IMR-90 (cell line): ENCODE measurements at regions not wholly inside any gene's neighbourhood (a gene's known extent, or its start where the extent isn't known, plus 50 kb on each side); places are given as distances from the start of the nearest gene placed in this dataset.

Source experiments
- ATAC-seq: fragments of 200-7000 bp; cut with Tn5 transposase; 2 replicates; pipeline ENCODE4 v1.9.1; 2020; ENCODE audit warnings: low read depth, mild to moderate bottlenecking, moderate library complexity
- BruUV-seq: library from RNA; stranded (reverse); fragments of 400-500 nt; replicated peaks from 2 replicates; lab custom pipeline; 2021; lab: Mats Ljungman, UMichigan
- CTCF ChIA-PET: fragments of 300-600 bp; formaldehyde crosslinking; extraction: SDS; loops from one replicate; lab custom pipeline; 2021; ENCODE audit warnings: antibody characterized with exemption; lab: Yijun Ruan, JAX
- POLR2A ChIA-PET: fragments of 300-600 bp; sonication (Branson Sonifier 250); formaldehyde crosslinking; loops from one replicate; lab custom pipeline; 2022; ENCODE audit warnings: antibody characterized with exemption; ENCODE audit not compliant: unreplicated experiment; lab: Charles Lee
- DNase-seq: peaks from one replicate; pipeline ENCODE4 v3.0.0; 2013
- H2AFZ ChIP-seq: replicated peaks from 2 replicates; pipeline ENCODE3; 2013; ENCODE audit warnings: low read length, mild to moderate bottlenecking; ENCODE audit not compliant: poor library complexity
- H2AK5ac ChIP-seq: 2 replicates; pipeline ENCODE4 v1.6.1; 2013; ENCODE audit warnings: low read depth, low read length, inconsistent platforms
- H2AK9ac ChIP-seq: replicated peaks from 2 replicates; pipeline ENCODE3; 2013; ENCODE audit warnings: mild to moderate bottlenecking, low read depth, low read length, moderate library complexity; ENCODE audit not compliant: poor library complexity
- H2BK120ac ChIP-seq: 2 replicates; pipeline ENCODE4 v1.6.1; 2013; ENCODE audit warnings: low read depth, low read length, inconsistent platforms
- H2BK15ac ChIP-seq: 3 replicates; pipeline ENCODE4 v1.6.1; 2013; ENCODE audit warnings: low read depth, low read length, inconsistent platforms
- H2BK20ac ChIP-seq: 2 replicates; pipeline ENCODE4 v1.6.1; 2013; ENCODE audit warnings: low read depth, mild to moderate bottlenecking, inconsistent platforms, low read length, moderate library complexity
- H2BK5ac ChIP-seq: 2 replicates; pipeline ENCODE4 v1.6.1; 2013; ENCODE audit warnings: mild to moderate bottlenecking, low read depth, low read length, inconsistent platforms; ENCODE audit not compliant: poor library complexity, severe bottlenecking
- H3K14ac ChIP-seq: replicated peaks from 2 replicates; pipeline ENCODE4 v1.6.1; 2013; ENCODE audit warnings: low read depth, low read length, inconsistent platforms
- H3K18ac ChIP-seq: 2 replicates; pipeline ENCODE4 v1.6.1; 2013; ENCODE audit warnings: low read depth, low read length, control low read depth
- H3K23ac ChIP-seq: 2 replicates; pipeline ENCODE4 v1.6.1; 2013; ENCODE audit warnings: low read depth, low read length, inconsistent platforms
- H3K27ac ChIP-seq: 2 replicates; pipeline ENCODE4 v1.5.1; 2013; ENCODE audit warnings: mild to moderate bottlenecking, control low read depth, low read length; ENCODE audit not compliant: insufficient read depth
- H3K27me3 ChIP-seq: 2 replicates; pipeline ENCODE4 v1.6.1; 2013; ENCODE audit warnings: low read length; ENCODE audit not compliant: control insufficient read depth, insufficient read depth
- H3K36me3 ChIP-seq: 2 replicates; pipeline ENCODE4 v1.6.1; 2013; ENCODE audit warnings: low read length, mixed read lengths; ENCODE audit not compliant: control insufficient read depth, insufficient read depth
- H3K4ac ChIP-seq: 2 replicates; pipeline ENCODE4 v1.6.1; 2013; ENCODE audit warnings: low read depth, low read length, inconsistent platforms
- H3K4me1 ChIP-seq: 2 replicates; pipeline ENCODE4 v1.6.1; 2013; ENCODE audit warnings: low read length, mixed read lengths; ENCODE audit not compliant: control insufficient read depth, insufficient read depth
- H3K4me2 ChIP-seq: 2 replicates; pipeline ENCODE4 v1.6.1; 2013; ENCODE audit warnings: low read depth, mild to moderate bottlenecking, control low read depth, low read length, moderate library complexity
- H3K4me3 ChIP-seq: 2 replicates; pipeline ENCODE4 v1.5.1; 2013; ENCODE audit warnings: low read depth, mild to moderate bottlenecking, control low read depth, low read length, moderate library complexity; ENCODE audit not compliant: insufficient read depth
- H3K56ac ChIP-seq: 2 replicates; pipeline ENCODE4 v1.6.1; 2013; ENCODE audit warnings: low read length, inconsistent platforms; ENCODE audit not compliant: insufficient read depth; ENCODE audit errors: extremely low read depth
- H3K79me1 ChIP-seq, 2 experiments: 2 replicates each; pipeline ENCODE4 v1.6.1; 2013; ENCODE audit warnings: low read length in 2 of 2, inconsistent platforms in 1 of 2, low read depth in 1 of 2
- H3K9ac ChIP-seq: 2 replicates; pipeline ENCODE4 v1.6.1; 2013; ENCODE audit warnings: low read depth, low read length, control low read depth
- H3K9me1 ChIP-seq: 2 replicates; pipeline ENCODE4 v1.6.1; 2013; ENCODE audit warnings: low read length, inconsistent platforms; ENCODE audit not compliant: insufficient read depth
- H3K9me3 ChIP-seq: 2 replicates; pipeline ENCODE4 v1.6.1; 2013; ENCODE audit warnings: low read length; ENCODE audit not compliant: control insufficient read depth, insufficient read depth
- H4K20me1 ChIP-seq: 2 replicates; pipeline ENCODE4 v1.6.1; 2013; ENCODE audit warnings: low read length, inconsistent platforms; ENCODE audit not compliant: insufficient read depth
- H4K5ac ChIP-seq: 2 replicates; pipeline ENCODE4 v1.6.1; 2013; ENCODE audit warnings: mild to moderate bottlenecking, low read depth, low read length, control low read depth
- H4K8ac ChIP-seq, 2 experiments: 2 replicates each; pipeline ENCODE4 v1.6.1; 2013; ENCODE audit warnings: low read depth in 2 of 2, low read length in 2 of 2, control low read depth in 1 of 2, inconsistent platforms in 1 of 2
- H4K91ac ChIP-seq: 2 replicates; pipeline ENCODE4 v1.6.1; 2013; ENCODE audit warnings: low read depth, low read length, inconsistent platforms; ENCODE audit not compliant: insufficient read depth
- CEBPB ChIP-seq: IDR thresholded peaks from 2 replicates; pipeline ENCODE4 v1.6.1; 2012; ENCODE audit warnings: low read depth, low read length, improper control_type of control experiment
- FOS ChIP-seq: fragments of 150-350 bp; IDR thresholded peaks from 2 replicates; pipeline ENCODE4 v1.6.1; 2016; ENCODE audit warnings: low read depth, low read length
- MAFK ChIP-seq: IDR thresholded peaks from 2 replicates; pipeline ENCODE4 v1.6.1; 2012; ENCODE audit warnings: low read depth, low read length, improper control_type of control experiment
- POLR2A ChIP-seq: IDR thresholded peaks from 2 replicates; pipeline ENCODE4 v1.6.1; 2012; ENCODE audit warnings: mild to moderate bottlenecking, low read depth, low read length
- RAD21 ChIP-seq: IDR thresholded peaks from 2 replicates; pipeline ENCODE4 v1.6.1; 2012; ENCODE audit warnings: low read length, improper control_type of control experiment
- RFX5 ChIP-seq: IDR thresholded peaks from 2 replicates; pipeline ENCODE4 v1.8.0; 2012; ENCODE audit warnings: low read depth, mild to moderate bottlenecking, low read length, moderate library complexity
- SMC3 ChIP-seq: fragments of 150-350 bp; IDR thresholded peaks from 2 replicates; pipeline ENCODE4 v1.6.1; 2016; ENCODE audit warnings: low read depth, mild to moderate bottlenecking, antibody characterized with exemption, low read length, moderate library complexity
- WGBS, 2 experiments: methylation state at CpG; one replicate each; pipeline versions ENCODE4 v1.1.5 to v1.1.7; 2013; ENCODE audit warnings: missing lambda C conversion rate in 2 of 2; ENCODE audit not compliant: insufficient read length in 1 of 2; ENCODE audit errors: extremely low coverage in 2 of 2; 5-methylcytosine and 5-hydroxymethylcytosine counted together
- dilution Hi-C: fragments of 300-500 bp; cut with HindIII; formaldehyde crosslinking; loops from one replicate; pipeline ENCODE4 v1.14.3; 2018; ENCODE audit warnings: low sequenced_read_pairs; ENCODE audit not compliant: unreplicated experiment
- in situ Hi-C: fragments of 300-500 bp; cut with MboI; formaldehyde crosslinking; loops from 3 replicates; pipeline ENCODE4 v1.14.3; 2019; ENCODE audit warnings: low sequenced_read_pairs, inconsistent platforms, mixed read lengths
- intact Hi-C: fragments of 100-400 bp; cut with micrococcal nuclease; formaldehyde crosslinking; loops from 2 replicates; pipeline ENCODE4 v1.10.0; 2022
- TF ChIP-seq, protein P1 (sequence below): conservative IDR thresholded peaks from 2 replicates; pipeline ENCODE4 v1.5.1; 2012; ENCODE audit warnings: mild to moderate bottlenecking, low read depth, low read length, improper control_type of control experiment
- TF ChIP-seq, protein P2 (sequence below): fragments of 150-350 bp; IDR thresholded peaks from 2 replicates; pipeline ENCODE4 v1.6.1; 2016; ENCODE audit warnings: low read depth, mild to moderate bottlenecking, low read length, moderate library complexity, borderline replicate concordance
- TF ChIP-seq, protein P3 (sequence below): fragments of 150-350 bp; IDR thresholded peaks from 2 replicates; pipeline ENCODE4 v1.6.1; 2017; ENCODE audit warnings: mild to moderate bottlenecking, antibody characterized with exemption, low read length, low read depth

DNA sequence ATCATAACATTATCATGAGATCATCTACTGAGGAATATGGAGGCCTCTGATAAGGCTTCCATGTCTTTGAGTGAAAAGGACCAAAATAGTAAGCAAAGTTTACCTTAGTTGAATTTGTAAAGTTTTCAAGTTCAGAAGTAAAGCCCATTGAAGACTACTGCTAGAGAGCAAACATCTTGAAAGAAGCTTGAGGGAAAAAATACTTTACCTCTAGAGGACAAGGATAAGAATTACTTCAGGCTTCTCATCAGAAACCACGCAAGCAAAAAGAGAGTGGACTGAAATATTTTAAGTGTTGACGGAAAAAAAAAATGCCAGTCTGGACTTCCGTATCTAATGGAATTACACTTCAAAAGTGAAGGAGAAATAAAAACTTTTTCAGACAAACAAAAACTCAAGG, 114.3 kb downstream of the MPP7 start:
- no CpG with 5 or more reads among the region's 3 CpGs for WGBS, 2 experiments
- no peak overlapping the region for H3K4me2 ChIP-seq
- H3K9me1 ChIP-seq = no peaks in the 10 kb centered on the region
- H4K8ac ChIP-seq = no peak overlapping the region
- TF ChIP-seq FOS (no peak), RAD21 (no peak), MAFK (no peak), SMC3 (no peak), CEBPB (no peak), POLR2A (no peak), RFX5 (no peak)
- TF ChIP-seq, protein P1, sequence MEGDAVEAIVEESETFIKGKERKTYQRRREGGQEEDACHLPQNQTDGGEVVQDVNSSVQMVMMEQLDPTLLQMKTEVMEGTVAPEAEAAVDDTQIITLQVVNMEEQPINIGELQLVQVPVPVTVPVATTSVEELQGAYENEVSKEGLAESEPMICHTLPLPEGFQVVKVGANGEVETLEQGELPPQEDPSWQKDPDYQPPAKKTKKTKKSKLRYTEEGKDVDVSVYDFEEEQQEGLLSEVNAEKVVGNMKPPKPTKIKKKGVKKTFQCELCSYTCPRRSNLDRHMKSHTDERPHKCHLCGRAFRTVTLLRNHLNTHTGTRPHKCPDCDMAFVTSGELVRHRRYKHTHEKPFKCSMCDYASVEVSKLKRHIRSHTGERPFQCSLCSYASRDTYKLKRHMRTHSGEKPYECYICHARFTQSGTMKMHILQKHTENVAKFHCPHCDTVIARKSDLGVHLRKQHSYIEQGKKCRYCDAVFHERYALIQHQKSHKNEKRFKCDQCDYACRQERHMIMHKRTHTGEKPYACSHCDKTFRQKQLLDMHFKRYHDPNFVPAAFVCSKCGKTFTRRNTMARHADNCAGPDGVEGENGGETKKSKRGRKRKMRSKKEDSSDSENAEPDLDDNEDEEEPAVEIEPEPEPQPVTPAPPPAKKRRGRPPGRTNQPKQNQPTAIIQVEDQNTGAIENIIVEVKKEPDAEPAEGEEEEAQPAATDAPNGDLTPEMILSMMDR = no peak
- TF ChIP-seq, protein P2, sequence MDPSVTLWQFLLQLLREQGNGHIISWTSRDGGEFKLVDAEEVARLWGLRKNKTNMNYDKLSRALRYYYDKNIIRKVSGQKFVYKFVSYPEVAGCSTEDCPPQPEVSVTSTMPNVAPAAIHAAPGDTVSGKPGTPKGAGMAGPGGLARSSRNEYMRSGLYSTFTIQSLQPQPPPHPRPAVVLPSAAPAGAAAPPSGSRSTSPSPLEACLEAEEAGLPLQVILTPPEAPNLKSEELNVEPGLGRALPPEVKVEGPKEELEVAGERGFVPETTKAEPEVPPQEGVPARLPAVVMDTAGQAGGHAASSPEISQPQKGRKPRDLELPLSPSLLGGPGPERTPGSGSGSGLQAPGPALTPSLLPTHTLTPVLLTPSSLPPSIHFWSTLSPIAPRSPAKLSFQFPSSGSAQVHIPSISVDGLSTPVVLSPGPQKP = no peak
- TF ChIP-seq, protein P3, sequence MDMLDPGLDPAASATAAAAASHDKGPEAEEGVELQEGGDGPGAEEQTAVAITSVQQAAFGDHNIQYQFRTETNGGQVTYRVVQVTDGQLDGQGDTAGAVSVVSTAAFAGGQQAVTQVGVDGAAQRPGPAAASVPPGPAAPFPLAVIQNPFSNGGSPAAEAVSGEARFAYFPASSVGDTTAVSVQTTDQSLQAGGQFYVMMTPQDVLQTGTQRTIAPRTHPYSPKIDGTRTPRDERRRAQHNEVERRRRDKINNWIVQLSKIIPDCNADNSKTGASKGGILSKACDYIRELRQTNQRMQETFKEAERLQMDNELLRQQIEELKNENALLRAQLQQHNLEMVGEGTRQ = no peak
- no peaks in the 10 kb centered on the region for H4K20me1 ChIP-seq
- no peak overlapping the region for H3K4me3 ChIP-seq
- H3K27ac ChIP-seq = no peak overlapping the region
- ChIA-PET CTCF (no interaction called here), POLR2A (no interaction called here)
- H3K36me3 ChIP-seq = no peaks in the 10 kb centered on the region
- H3K4ac ChIP-seq = no peak overlapping the region
- DNase-seq (no peak), ATAC-seq (no peak)
- H2BK15ac ChIP-seq = no peak overlapping the region
- in situ Hi-C loops (loop anchor here (25.0 kb wide), 1 partner anchor 451 kb away; the partner anchor contains the start of gene MKX), intact Hi-C loops (no loop called here), dilution Hi-C loops (no loop called here)
- no peak overlapping the region for H2AFZ ChIP-seq
- H3K14ac ChIP-seq = no peak overlapping the region
- no peak overlapping the region for H3K56ac ChIP-seq
- peaks cover 2% of the 10 kb centered on the region; the same call in 1 of the 2 replicates for H3K4me1 ChIP-seq
- H3K18ac ChIP-seq = no peak overlapping the region; the same call in 1 of the 2 replicates
- H2AK9ac ChIP-seq = no peak overlapping the region
- no peak overlapping the region for H2BK5ac ChIP-seq
- H2BK120ac ChIP-seq = no peak overlapping the region
- H4K5ac ChIP-seq = no peak overlapping the region; the same call in 1 of the 2 replicates
- no peak overlapping the region for H4K91ac ChIP-seq
- BruUV-seq = no TSS peak
- no peak overlapping the region for H2BK20ac ChIP-seq
- H3K9me3 ChIP-seq = no peaks in the 10 kb centered on the region
- no peaks in the 10 kb centered on the region for H3K79me1 ChIP-seq
- no peak overlapping the region for H3K23ac ChIP-seq
- no peak overlapping the region for H2AK5ac ChIP-seq
- H3K27me3 ChIP-seq = no peaks in the 10 kb centered on the region
- no peak overlapping the region for H3K9ac ChIP-seq
